GM18951 (cell line): ENCODE measurements at regions not wholly inside any gene's neighbourhood (a gene's known extent, or its start where the extent isn't known, plus 50 kb on each side); places are given as distances from the start of the nearest gene placed in this dataset.

Experiments
- POLR2A ChIP-seq: IDR thresholded peaks from 4 replicates; pipeline ENCODE4 v1.6.1; 2011; ENCODE audit warnings: mild to moderate bottlenecking; ENCODE audit not compliant: insufficient read length, insufficient read depth; ENCODE audit errors: extremely low read depth
- in situ Hi-C: fragments of 300-500 bp; cut with MboI; formaldehyde crosslinking; loops from one replicate; pipeline ENCODE4 v1.12.0; 2022; ENCODE audit warnings: low sequenced_read_pairs, mixed read lengths, inconsistent platforms; ENCODE audit not compliant: unreplicated experiment

DNA sequence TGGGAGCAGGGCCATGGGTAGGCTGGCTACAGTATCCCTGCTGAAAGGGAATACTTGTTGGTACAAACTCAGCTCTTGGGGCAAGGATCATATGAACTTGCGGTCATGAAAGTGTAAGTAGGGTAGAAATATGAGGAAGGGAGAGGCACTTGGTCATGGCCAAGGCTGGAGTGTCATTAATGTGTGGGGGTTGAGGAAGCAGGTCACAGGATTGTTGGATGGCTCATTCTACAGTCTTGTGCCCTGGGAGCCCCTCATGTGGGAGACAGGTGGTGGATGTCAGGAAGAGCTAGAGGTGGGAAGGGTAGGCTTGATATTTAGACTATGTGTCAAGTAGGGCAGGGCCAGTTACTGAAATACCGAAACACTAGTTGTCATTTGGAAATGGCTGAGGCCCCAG is 95.5 kb downstream of the RRM1 start:
- in situ Hi-C loops, result loop anchor here (10.0 kb wide), 1 partner anchor 305 kb away; no protein-coding TSS in a partner anchor

More for the DNA sequence above, 95.5 kb downstream of the RRM1 start:
- TF ChIP-seq POLR2A, result no peak
